Adipocyte (in vitro differentiated cells): ENCODE measurements at regions not wholly inside any gene's neighbourhood (a gene's known extent, or its start where the extent isn't known, plus 50 kb on each side); places are given as distances from the start of the nearest gene placed in this dataset.
"Not testable (repeated sequence)": the region's sequence is repeated elsewhere in the genome, so short reads cannot be mapped to it uniquely, and the experiment has no call there.

Source experiments
- DNase-seq: peaks from one replicate; pipeline ENCODE4 v3.0.0-alpha.2; 2015; ENCODE audit warnings: low read depth
- H3K27me3 ChIP-seq: replicated peaks from 2 replicates; pipeline ENCODE4 v1.7.0; 2013; ENCODE audit warnings: mild to moderate bottlenecking, low read length, moderate library complexity; ENCODE audit not compliant: control insufficient read depth, insufficient read depth
- H3K36me3 ChIP-seq: 2 replicates; pipeline ENCODE4 v1.7.0; 2013; ENCODE audit warnings: low read length, mild to moderate bottlenecking, moderate library complexity; ENCODE audit not compliant: control insufficient read depth, insufficient read depth, severe bottlenecking
- H3K4me1 ChIP-seq: 2 replicates; pipeline ENCODE4 v1.7.0; 2013; ENCODE audit warnings: mild to moderate bottlenecking, low read length, moderate library complexity; ENCODE audit not compliant: control insufficient read depth, insufficient read depth
- H3K4me3 ChIP-seq: 2 replicates; pipeline ENCODE4 v1.7.0; 2013; ENCODE audit warnings: mild to moderate bottlenecking, low read length, moderate library complexity
- H3K9ac ChIP-seq: 2 replicates; pipeline ENCODE4 v1.7.0; 2013; ENCODE audit warnings: mild to moderate bottlenecking, low read length, moderate library complexity
- H3K9me3 ChIP-seq: 2 replicates; pipeline ENCODE4 v1.7.0; 2013; ENCODE audit warnings: mild to moderate bottlenecking, low read length, moderate library complexity; ENCODE audit not compliant: control insufficient read depth

DNA sequence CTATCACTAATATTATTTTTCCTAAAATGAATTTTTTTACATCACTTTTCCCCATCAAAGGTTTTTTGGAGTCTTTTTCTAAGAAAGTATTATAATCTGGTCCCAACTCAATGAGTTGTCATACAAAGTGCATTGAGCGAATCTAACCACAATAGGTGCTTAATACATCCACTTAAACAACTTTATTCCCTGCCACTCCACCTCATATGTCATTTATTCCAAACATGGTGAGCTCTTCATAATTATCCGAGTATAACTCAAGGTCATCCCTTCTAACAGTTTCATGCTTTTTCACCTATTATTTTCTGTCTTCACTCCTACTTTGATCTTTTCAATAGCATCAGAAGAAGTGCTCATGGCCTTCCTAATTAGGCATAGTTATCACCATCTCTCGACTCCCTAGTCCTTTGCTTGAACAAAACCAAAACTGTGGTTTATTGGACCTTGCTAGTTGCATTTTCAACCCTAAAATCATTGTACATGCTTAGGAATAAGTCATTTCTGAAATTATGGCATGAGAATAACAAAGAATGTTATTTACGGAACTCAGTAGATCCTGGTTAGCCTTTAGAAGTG, 754.7 kb upstream of the CTNND2 start:
- H3K4me1 ChIP-seq, result no peaks in the 10 kb centered on the region
- no peaks in the 10 kb centered on the region for H3K36me3 ChIP-seq
- peaks cover 4% of the 10 kb centered on the region for H3K9me3 ChIP-seq
- no peak overlapping the region for H3K4me3 ChIP-seq
- H3K9ac ChIP-seq, result no peak overlapping the region
- no peaks in the 10 kb centered on the region for H3K27me3 ChIP-seq
- no peak for DNase-seq

DNA sequence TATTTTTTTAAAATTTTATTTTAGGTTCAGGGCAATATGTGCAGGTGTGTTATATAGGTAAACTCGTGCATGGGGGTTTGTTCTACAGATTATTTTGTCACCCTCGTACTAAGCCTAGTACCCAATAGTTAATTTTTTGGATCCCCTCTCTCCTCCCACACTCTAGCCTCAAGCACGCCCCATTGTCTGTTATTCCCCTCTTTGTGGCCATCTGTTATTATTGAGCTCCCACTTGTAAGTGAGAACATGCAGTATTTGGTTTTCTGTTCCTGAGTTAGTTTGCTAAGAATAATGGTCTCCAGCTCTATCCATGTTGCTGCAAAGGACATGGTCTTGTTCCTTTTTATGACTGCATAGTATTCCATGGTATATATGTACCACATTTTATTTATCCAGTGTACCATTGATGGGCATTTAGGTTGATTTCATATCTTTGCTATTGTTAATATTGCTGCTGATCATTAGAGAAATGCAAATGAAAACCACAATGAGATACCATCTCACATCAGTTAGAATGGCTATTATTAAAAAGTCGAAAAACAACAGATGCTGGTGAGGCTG, 753.7 kb upstream of the CTNND2 start:
- not testable (repeated sequence) for H3K4me3 ChIP-seq, H3K4me1 ChIP-seq, H3K27me3 ChIP-seq, H3K36me3 ChIP-seq, H3K9ac ChIP-seq, H3K9me3 ChIP-seq, DNase-seq

DNA sequence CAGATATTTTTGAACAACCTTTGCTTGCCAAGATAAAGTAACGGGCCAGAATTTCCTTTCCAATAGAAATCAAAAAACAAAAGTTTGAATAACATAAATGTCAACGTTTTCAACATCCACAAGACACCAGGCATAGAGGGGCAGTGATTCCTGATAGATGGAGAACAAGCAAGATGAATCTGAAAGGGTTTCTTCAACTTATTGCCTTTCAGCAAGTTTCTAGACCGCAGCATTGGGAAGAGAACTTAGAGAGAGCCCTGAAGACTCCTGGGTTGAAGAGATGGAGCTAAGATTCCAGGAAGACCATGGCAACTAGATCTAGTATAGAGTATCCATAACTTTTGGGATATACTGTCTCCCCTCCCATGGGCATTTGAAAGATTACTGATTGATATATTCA, 751.4 kb upstream of the CTNND2 start:
- Histone ChIP-seq H3K27me3 (no peaks in the 10 kb centered on the region), H3K9me3 (peaks cover 6% of the 10 kb centered on the region), H3K4me1 (no peaks in the 10 kb centered on the region), H3K9ac (no peak overlapping the region), H3K36me3 (no peaks in the 10 kb centered on the region), H3K4me3 (no peak overlapping the region)
- DNase-seq, result no peak

- no peaks in the 10 kb centered on the region for H3K27me3 ChIP-seq
- H3K9me3 ChIP-seq, result peaks cover 10% of the 10 kb centered on the region
- no peaks in the 10 kb centered on the region for H3K36me3 ChIP-seq
- H3K4me3 ChIP-seq, result no peak overlapping the region
- DNase-seq, result no peak
- no peak overlapping the region for H3K9ac ChIP-seq
- no peaks in the 10 kb centered on the region for H3K4me1 ChIP-seq
These were observed 748.0 kb upstream of the CTNND2 start for GRCh38 chr5:12652201-12652600.

GRCh38 chr5:12648558-12648957, 744.3 kb upstream of the CTNND2 start:
- Histone ChIP-seq H3K4me3 (no peak overlapping the region), H3K27me3 (no peaks in the 10 kb centered on the region), H3K36me3 (no peaks in the 10 kb centered on the region), H3K9me3 (peaks cover 7% of the 10 kb centered on the region), H3K4me1 (no peaks in the 10 kb centered on the region), H3K9ac (no peak overlapping the region)
- no peak for DNase-seq

- DNase-seq, result no peak
- Histone ChIP-seq H3K9me3 (peaks cover 7% of the 10 kb centered on the region), H3K27me3 (no peaks in the 10 kb centered on the region), H3K4me3 (no peak overlapping the region), H3K4me1 (no peaks in the 10 kb centered on the region), H3K9ac (no peak overlapping the region), H3K36me3 (no peaks in the 10 kb centered on the region)
These were observed 743.4 kb upstream of the CTNND2 start for GRCh38 chr5:12647613-12648012.

DNA sequence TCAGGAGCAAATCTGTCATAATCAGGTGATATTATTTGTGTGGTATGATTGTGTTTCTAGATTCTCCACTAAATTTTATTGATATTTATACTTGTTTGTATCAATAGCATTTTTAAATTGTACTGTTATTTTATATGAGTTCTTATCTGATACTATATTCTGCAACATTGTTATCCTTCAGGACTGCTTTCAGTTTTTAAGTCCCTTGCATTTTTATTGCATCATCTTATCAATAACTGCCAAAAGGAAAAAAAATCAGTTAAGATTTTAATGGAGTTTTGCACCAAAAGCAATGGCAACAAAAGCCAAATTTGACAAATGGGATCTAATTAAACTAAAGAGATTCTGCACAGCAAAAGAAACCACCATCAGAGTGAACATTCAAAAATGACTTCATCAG, 741.3 kb upstream of the CTNND2 start:
- H3K27me3 ChIP-seq, result no peaks in the 10 kb centered on the region
- no peak overlapping the region for H3K9ac ChIP-seq
- H3K4me1 ChIP-seq, result no peaks in the 10 kb centered on the region
- H3K36me3 ChIP-seq, result no peaks in the 10 kb centered on the region
- DNase-seq, result no peak
- no peak overlapping the region for H3K4me3 ChIP-seq
- peaks cover 4% of the 10 kb centered on the region for H3K9me3 ChIP-seq

- Histone ChIP-seq H3K9ac (no peak overlapping the region), H3K27me3 (no peaks in the 10 kb centered on the region), H3K36me3 (no peaks in the 10 kb centered on the region), H3K4me1 (no peaks in the 10 kb centered on the region), H3K9me3 (peaks cover 2% of the 10 kb centered on the region), H3K4me3 (no peak overlapping the region)
- DNase-seq, result no peak
These were observed 732.0 kb upstream of the CTNND2 start for GRCh38 chr5:12636209-12636608.

DNA sequence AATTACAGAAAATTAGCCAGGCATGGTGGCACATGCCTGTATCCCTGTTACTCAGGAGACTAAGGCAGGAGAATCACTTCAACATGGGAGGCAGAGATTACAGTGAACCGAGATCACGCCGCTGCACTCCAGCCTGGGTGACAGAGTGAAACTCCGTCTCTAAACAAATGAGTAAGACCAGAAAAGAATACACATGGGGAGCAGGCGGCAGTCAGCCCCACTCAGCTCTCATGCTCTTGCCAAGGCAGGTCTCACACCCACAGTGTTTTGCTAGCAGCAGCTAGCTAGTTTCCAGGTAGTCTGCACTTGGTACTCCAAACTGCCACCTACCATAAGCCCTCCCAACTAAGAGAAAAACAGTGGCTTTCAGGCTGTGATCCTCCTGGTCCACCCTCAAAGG, 722.3 kb upstream of the CTNND2 start:
- no peak overlapping the region for H3K9ac ChIP-seq
- no peak overlapping the region for H3K4me3 ChIP-seq
- H3K4me1 ChIP-seq, result no peaks in the 10 kb centered on the region
- H3K27me3 ChIP-seq, result no peaks in the 10 kb centered on the region
- H3K9me3 ChIP-seq, result peaks cover 4% of the 10 kb centered on the region
- no peak for DNase-seq
- no peaks in the 10 kb centered on the region for H3K36me3 ChIP-seq

DNA sequence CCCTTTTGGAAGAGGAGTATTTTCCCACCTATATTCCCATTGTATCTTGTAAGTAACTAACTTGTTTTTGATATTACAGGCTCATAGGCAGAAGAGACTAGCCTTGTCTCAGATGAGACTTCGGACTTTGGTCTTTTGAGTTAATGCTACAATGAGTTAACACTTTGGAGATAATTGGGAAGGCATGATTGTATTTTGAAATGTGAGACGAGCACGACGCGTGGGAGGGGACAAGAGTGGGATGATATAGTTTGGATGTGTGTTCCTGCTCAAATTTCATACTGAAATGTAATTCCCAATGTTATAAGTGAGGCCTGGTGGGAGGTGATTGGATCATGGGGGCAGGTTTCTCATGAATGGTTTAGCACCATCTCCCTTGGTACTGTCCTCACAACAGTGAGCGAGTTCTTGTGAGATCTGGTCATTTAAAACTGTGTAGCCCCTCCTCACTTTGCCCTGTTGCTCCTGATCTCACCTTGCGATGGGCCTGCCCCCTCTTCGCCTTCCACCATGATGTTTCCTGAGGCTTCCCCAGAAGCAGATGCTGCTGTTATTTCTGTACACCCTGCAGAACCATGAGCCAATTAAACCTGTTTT, 721.5 kb upstream of the CTNND2 start:
- Histone ChIP-seq H3K4me3 (no peak overlapping the region), H3K36me3 (no peaks in the 10 kb centered on the region), H3K4me1 (no peaks in the 10 kb centered on the region), H3K27me3 (no peaks in the 10 kb centered on the region), H3K9ac (no peak overlapping the region), H3K9me3 (peaks cover 6% of the 10 kb centered on the region)
- no peak for DNase-seq

DNA sequence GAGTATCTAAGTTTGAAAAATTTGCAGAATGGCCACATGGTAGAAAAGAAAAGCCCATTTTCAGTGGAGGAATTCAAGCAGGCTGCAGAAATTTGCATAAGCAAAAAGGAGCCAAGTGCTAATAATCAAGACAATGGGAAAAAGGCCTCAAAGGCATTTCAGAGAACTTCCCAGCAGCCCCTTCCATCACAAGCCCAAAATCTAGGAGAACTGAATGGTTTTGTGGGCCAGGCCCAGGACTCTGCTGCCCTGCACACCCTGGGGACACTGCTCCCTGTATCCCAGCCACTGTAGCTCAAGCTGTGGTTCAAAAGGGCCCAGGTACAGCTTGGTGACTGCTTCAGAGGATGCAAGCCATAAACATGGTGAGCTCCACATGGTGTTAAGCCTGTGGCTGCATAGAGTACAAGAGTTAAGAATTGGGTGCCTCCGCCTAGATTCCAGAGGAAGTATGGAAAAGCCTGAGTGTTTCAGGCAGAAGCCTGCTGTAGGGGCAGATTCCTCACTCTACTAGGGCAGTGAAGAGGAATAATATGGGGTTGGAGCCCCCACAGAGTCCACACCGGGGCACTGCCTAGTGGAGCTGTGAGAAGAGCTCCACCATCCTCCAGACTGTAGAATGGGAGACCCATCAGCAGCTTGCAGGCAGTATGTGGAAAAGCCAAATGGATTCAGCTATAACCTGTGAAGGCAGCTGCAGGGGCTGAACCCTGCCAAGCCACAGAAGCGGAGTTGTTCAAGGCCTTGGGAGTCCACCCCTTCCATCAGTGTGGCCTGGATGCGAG, 720.7 kb upstream of the CTNND2 start:
- Histone ChIP-seq H3K9me3 (peaks cover 6% of the 10 kb centered on the region), H3K9ac (no peak overlapping the region), H3K4me3 (no peak overlapping the region), H3K27me3 (no peaks in the 10 kb centered on the region), H3K4me1 (no peaks in the 10 kb centered on the region), H3K36me3 (no peaks in the 10 kb centered on the region)
- no peak for DNase-seq
